GM18520 (cell line): ENCODE measurements at regions not wholly inside any gene's neighbourhood (a gene's known extent, or its start where the extent isn't known, plus 50 kb on each side); places are given as distances from the start of the nearest gene placed in this dataset.

Experiments
- ATAC-seq: cut with Tn5 transposase; IDR thresholded peaks from one replicate; pipeline ENCODE4 v1.9.1; 2021; ENCODE audit not compliant: unreplicated experiment

- ATAC-seq: no peak
Observed at GRCh38 chr1:219120624-219121544, 52.8 kb upstream of the LYPLAL1 start.

- no peak for ATAC-seq
Observed at GRCh38 chr1:219121679-219122078, 52.0 kb upstream of the LYPLAL1 start.

- ATAC-seq: no peak
Observed at GRCh38 chr1:219123036-219123435, 50.6 kb upstream of the LYPLAL1 start.
